ENCODE measurements at regions not wholly inside any gene's neighbourhood (a gene's known extent, or its start where the extent isn't known, plus 50 kb on each side); places are given as distances from the start of the nearest gene placed in this dataset.

DNA sequence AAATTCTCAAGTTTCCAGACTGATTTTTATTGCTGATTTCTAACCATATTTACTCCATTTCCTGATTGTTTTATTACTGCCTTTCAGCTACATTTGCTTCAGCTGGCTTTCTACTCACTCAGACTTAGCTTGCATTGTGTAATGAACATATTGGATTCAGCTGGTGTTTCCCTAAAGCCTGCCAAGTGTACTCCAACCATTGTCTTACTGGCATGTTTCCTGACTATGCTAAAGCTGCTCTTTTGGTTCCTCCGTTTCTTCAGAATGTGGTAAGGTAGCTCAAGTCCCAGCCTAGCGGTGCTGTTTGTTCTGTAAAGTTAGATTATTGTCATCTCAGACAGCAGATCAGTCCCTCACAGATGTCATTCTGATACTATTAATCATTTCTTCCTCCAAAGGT, 53.1 kb upstream of the GLRA2 start:
- Histone ChIP-seq H3K27ac (no peak overlapping the region), H3K4me1 (no peaks in the 10 kb centered on the region), H3K9me3 (no peaks in the 10 kb centered on the region), H3K4me3 (no peak overlapping the region), H3K36me3 (no peaks in the 10 kb centered on the region), H3K27me3 (no peaks in the 10 kb centered on the region)
- intact Hi-C loops (cut with DNase I), result no loop called here
- DNase-seq, result no peak
- TF ChIP-seq POLR2A (IDR thresholded peaks at IDR 0.05), result no peak
- TF ChIP-seq, protein P1, sequence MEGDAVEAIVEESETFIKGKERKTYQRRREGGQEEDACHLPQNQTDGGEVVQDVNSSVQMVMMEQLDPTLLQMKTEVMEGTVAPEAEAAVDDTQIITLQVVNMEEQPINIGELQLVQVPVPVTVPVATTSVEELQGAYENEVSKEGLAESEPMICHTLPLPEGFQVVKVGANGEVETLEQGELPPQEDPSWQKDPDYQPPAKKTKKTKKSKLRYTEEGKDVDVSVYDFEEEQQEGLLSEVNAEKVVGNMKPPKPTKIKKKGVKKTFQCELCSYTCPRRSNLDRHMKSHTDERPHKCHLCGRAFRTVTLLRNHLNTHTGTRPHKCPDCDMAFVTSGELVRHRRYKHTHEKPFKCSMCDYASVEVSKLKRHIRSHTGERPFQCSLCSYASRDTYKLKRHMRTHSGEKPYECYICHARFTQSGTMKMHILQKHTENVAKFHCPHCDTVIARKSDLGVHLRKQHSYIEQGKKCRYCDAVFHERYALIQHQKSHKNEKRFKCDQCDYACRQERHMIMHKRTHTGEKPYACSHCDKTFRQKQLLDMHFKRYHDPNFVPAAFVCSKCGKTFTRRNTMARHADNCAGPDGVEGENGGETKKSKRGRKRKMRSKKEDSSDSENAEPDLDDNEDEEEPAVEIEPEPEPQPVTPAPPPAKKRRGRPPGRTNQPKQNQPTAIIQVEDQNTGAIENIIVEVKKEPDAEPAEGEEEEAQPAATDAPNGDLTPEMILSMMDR (IDR thresholded peaks at IDR 0.05), result no peak
- WGBS, 2 donors, result 18 to 20% methylated on average over 1 to 2 of the region's 2 CpGs

DNA sequence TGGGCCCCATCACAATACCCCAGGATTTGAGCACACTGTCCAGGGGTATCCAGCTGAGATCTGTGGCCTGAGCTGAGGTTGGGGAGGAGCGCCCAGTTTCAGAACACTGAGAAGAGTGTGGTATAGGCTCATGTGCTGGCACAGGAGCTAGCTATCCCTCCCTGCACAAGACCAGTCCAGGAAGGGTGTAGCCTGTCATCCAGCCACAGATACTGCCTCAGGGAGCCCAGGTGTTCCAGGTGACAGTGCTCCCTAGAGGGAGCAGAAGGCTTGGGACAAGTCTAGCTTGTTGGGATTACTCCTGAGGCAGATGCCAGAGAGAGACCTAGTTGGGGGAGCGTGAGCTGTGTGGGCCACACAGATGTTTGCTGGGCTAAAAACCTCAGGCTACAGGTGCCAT, 79.6 kb upstream of the GLRA2 start:
- no peak for DNase-seq
- 83% methylated on average over 1 of the region's 2 CpGs; no CpG with 5 or more reads in 1 of the 2 donors for WGBS, 2 donors
- intact Hi-C loops (cut with DNase I), result no loop called here

DNA sequence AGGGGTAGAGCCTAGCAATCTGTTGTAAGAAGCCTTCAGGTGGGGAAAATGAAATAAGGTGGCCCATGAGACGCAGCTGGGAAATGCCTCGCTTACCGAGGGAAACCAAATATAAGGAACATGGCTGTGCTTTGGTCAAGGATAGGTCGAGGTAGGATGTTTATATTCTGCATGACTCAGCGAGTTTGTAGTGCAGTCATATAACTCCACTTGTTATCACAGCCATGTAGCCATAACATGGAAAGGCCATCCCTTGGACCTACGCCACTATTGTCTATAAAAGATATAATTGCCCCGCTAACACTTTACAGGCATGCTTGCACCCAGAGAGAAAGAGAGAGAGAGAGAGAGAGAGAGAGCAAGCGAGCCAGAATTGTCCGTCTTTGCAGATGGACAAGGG, 80.9 kb upstream of the GLRA2 start:
- WGBS, 2 donors, result 77 to 89% methylated on average over 8 to 9 of the region's 9 CpGs
- Histone ChIP-seq H3K36me3 (no peaks in the 10 kb centered on the region), H3K27ac (no peak overlapping the region), H3K4me3 (no peak overlapping the region), H3K27me3 (no peaks in the 10 kb centered on the region), H3K4me1 (no peaks in the 10 kb centered on the region), H3K9me3 (no peaks in the 10 kb centered on the region)
- TF ChIP-seq, protein P1 (IDR thresholded peaks at IDR 0.05), result no peak
- no peak for TF ChIP-seq POLR2A (IDR thresholded peaks at IDR 0.05)
- no peak for DNase-seq
- intact Hi-C loops (cut with DNase I), result no loop called here

More for the DNA sequence above, 79.6 kb upstream of the GLRA2 start:
- Histone ChIP-seq H3K36me3 (no peaks in the 10 kb centered on the region), H3K27ac (no peak overlapping the region), H3K4me1 (no peaks in the 10 kb centered on the region), H3K27me3 (no peaks in the 10 kb centered on the region), H3K9me3 (no peaks in the 10 kb centered on the region), H3K4me3 (no peak overlapping the region)
- TF ChIP-seq POLR2A (IDR thresholded peaks at IDR 0.05), result no peak
- TF ChIP-seq, protein P1 (IDR thresholded peaks at IDR 0.05), result no peak

DNA sequence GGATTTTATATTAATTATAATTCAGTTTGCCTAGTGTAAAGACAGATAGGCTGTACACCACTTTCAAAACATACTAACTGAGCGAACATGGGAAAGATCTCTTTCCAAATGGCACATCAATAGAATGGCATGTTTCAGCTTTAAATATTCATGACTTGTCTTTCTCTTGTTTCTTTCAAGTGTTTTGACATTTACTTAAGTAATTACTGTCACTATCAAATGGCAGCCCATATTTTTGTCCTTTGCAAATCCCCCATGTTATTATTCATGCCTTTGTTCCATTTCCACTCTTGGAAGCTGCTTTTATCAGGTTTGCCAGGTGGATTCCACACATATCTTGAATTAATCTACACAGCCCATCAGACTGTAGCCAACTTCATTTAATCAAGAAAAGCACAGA, 89.2 kb upstream of the GLRA2 start:
- no peaks in the 10 kb centered on the region for H3K36me3 ChIP-seq
- no peak for TF ChIP-seq POLR2A (IDR thresholded peaks at IDR 0.05)
- TF ChIP-seq, protein P1 (IDR thresholded peaks at IDR 0.05), result no peak
- WGBS, 2 donors, result 38 to 57% methylated on average over 1 of the region's 1 CpG
- no peak for DNase-seq
- no peak overlapping the region for H3K4me3 ChIP-seq
- no peaks in the 10 kb centered on the region for H3K9me3 ChIP-seq
- H3K27me3 ChIP-seq, result no peaks in the 10 kb centered on the region
- intact Hi-C loops (cut with DNase I), result no loop called here
- no peaks in the 10 kb centered on the region for H3K4me1 ChIP-seq
- H3K27ac ChIP-seq, result no peak overlapping the region

DNA sequence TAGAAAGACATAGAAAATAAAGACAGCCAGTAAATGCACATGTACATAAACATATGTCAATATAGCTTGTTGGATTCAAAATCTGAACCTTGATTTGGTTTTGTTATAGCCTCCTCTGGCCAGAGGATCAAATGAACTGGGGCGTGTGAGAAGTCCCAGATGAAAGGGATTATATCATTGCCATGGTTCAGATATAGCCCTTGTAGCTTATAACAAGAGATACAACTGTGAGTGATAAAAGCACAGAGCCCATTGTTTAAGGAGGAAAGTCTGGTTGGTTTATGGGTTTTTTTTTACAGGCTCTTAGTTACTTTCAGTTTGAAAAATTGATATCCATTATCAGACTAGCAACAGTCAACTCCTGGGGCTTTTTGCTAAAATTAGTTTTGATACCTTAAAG, 101.7 kb upstream of the GLRA2 start:
- no peak overlapping the region for H3K27ac ChIP-seq
- no peak overlapping the region for H3K4me3 ChIP-seq
- H3K9me3 ChIP-seq, result no peaks in the 10 kb centered on the region
- no peaks in the 10 kb centered on the region for H3K4me1 ChIP-seq
- WGBS, 2 donors, result 45 to 75% methylated on average over 1 of the region's 1 CpG
- no peak for TF ChIP-seq POLR2A (IDR thresholded peaks at IDR 0.05)
- TF ChIP-seq, protein P1 (IDR thresholded peaks at IDR 0.05), result no peak
- DNase-seq, result no peak
- H3K36me3 ChIP-seq, result no peaks in the 10 kb centered on the region
- no peaks in the 10 kb centered on the region for H3K27me3 ChIP-seq
- intact Hi-C loops (cut with DNase I), result no loop called here

All from esophagus squamous epithelium (tissue), 5 donors.